GM18519 (cell line): ENCODE measurements at regions not wholly inside any gene's neighbourhood (a gene's known extent, or its start where the extent isn't known, plus 50 kb on each side); places are given as distances from the start of the nearest gene placed in this dataset.
"Not testable (repeated sequence)": the region's sequence is repeated elsewhere in the genome, so short reads cannot be mapped to it uniquely, and the experiment has no call there.

Source experiments
- ATAC-seq: cut with Tn5 transposase; IDR thresholded peaks from one replicate; pipeline ENCODE4 v1.9.1; 2021; ENCODE audit warnings: mild to moderate bottlenecking, moderate library complexity; ENCODE audit not compliant: unreplicated experiment, low FRiP score

DNA sequence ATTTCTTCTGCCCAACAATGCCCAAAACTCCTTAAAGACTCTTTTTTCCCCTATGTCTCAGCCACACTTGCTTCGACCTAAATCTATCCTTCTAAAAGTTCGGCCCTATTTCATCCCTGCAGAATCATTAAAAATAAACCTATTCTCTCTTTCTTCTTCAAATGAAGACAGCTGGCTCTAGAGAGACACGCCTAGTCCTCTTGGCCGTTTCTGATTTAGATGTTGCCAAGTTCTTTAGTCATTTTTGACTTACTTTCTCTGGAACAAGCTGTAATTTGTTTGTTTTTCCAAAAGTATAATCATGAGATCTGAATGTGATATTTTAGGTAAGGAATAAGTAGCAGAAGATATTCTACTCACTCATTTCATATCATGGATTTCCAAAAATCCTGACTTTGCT lies 211.6 kb downstream of the CENPC start:
- ATAC-seq, result no peak

DNA sequence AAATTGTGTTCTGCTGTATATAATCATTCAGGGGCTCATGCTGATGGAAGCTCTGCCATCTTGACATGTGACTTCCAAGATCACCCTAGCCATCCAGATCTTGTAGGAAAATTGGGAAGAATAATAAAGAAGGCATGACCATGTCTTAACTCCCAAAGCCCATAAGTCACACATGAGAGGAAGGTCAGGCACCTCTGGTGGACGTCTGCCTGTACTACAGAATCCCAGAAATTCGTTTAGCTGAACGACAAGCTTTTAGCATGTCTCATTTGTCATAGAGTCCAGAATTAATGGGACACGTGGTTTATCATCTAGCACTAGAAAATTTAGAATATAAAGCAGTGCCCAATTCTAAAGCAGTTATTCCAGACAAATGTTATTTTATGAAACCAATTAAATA lies 212.7 kb downstream of the CENPC start:
- peak; percentile 95 for ATAC-seq

- ATAC-seq, result no peak
These were observed 216.9 kb downstream of the CENPC start for GRCh38 chr4:67328393-67328792.

- no peak for ATAC-seq
These were observed 217.4 kb downstream of the CENPC start for GRCh38 chr4:67328018-67328278.

GRCh38 chr4:67327245-67328017 lies 217.9 kb downstream of the CENPC start:
- peak; percentile 98 for ATAC-seq

GRCh38 chr4:67325791-67326190 lies 219.5 kb downstream of the CENPC start:
- no peak for ATAC-seq

GRCh38 chr4:67320645-67321044 lies 224.7 kb downstream of the CENPC start:
- no peak for ATAC-seq

DNA sequence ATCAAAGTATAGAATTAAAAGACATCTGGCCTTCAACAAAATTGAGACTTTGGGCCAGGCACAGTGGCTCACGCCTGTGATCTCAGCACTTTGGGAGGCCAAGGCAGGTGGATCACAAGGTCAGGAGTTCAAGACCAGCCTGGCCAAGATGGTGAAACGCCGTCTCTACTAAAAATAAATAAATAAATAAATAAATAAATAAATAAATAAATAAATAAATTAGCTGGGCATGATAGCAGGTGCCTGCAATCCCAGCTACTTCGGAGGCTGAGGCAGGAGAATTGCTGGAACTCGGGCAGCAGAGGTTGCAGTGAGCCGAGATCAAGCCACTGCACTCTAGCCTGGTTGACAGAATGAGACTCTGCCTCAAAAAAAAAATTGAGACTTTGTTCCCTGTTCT lies 225.7 kb downstream of the CENPC start:
- not testable (repeated sequence) for ATAC-seq

GRCh38 chr4:67300497-67301185 lies 244.7 kb downstream of the CENPC start:
- ATAC-seq, result not testable (repeated sequence)

GRCh38 chr4:67292636-67293035 lies 252.7 kb downstream of the CENPC start:
- ATAC-seq, result no peak

DNA sequence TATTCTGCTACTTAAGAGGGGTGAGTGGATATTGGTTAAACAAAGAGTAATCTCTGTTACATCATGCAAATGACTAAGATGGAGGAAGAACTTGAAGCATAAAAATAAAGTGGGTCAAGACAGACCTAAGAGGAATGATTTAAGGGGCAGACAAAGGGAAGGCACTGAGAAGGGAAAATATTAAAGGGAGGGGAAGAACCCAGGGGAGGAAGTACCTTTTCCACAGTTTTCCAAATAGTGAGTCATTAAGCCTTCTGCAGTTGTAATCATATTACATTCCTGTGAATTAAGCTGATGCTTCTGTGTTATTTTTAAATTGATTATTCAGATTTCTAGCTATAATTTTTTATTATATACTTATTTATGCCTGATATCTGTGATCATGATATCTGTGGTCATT lies 253.3 kb downstream of the CENPC start:
- ATAC-seq, result no peak

DNA sequence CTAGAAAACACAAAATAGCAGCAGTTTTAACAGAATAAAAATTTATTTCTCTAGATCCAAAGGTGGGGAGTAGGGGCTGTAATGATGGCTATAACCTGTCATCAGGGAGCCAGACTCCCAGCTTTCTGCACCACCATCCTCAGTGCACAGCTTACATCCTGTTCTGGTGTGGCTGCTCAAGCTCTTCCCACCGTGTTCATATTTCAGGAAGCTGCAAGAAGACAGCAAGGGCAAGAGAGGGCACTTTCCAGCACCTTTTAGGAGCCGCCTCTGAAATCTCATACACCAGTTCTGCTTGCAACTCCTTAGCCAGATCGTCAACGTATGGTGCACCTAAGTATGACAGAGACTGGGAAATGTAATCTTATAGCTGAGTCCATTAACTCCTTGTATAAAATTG lies 253.7 kb downstream of the CENPC start:
- ATAC-seq, result no peak

- peak; percentile 79 for ATAC-seq
These were observed 256.3 kb downstream of the CENPC start for GRCh38 chr4:67288964-67289363.

- ATAC-seq, result no peak
These were observed 258.6 kb downstream of the CENPC start for GRCh38 chr4:67286724-67287123.

GRCh38 chr4:67282749-67283148 lies 262.6 kb downstream of the CENPC start:
- no peak for ATAC-seq

- ATAC-seq, result no peak
These were observed 270.0 kb downstream of the CENPC start for GRCh38 chr4:67275179-67275750.

- ATAC-seq, result not testable (repeated sequence)
These were observed 270.6 kb downstream of the CENPC start for GRCh38 chr4:67274671-67275070.

GRCh38 chr4:67273666-67274065 lies 271.6 kb downstream of the CENPC start:
- no peak for ATAC-seq

GRCh38 chr4:67261971-67262370 lies 283.3 kb downstream of the CENPC start:
- ATAC-seq, result no peak

- no peak for ATAC-seq
These were observed 288.8 kb downstream of the CENPC start for GRCh38 chr4:67256388-67257043.

GRCh38 chr4:67250131-67250896 lies 295.0 kb downstream of the CENPC start:
- no peak for ATAC-seq
